Parathyroid adenoma (tissue), 2 donors: ENCODE measurements at regions not wholly inside any gene's neighbourhood (a gene's known extent, or its start where the extent isn't known, plus 50 kb on each side); places are given as distances from the start of the nearest gene placed in this dataset.

Source experiments
- H2AFZ ChIP-seq: fragments of 300-600 bp; sonication (generic); one replicate; pipeline ENCODE4 v1.7.0; 2017; ENCODE audit warnings: antibody characterized with exemption, mild to moderate bottlenecking
- H3K27ac ChIP-seq: fragments of 300-600 bp; sonication (generic); one replicate; pipeline ENCODE4 v1.7.0; 2017
- H3K27me3 ChIP-seq: fragments of 300-600 bp; sonication (generic); one replicate; pipeline ENCODE4 v1.7.0; 2017; ENCODE audit warnings: low read length; ENCODE audit not compliant: control insufficient read depth, insufficient read depth
- H3K36me3 ChIP-seq: fragments of 300-600 bp; sonication (generic); one replicate; pipeline ENCODE4 v1.7.0; 2017; ENCODE audit warnings: low read length; ENCODE audit not compliant: control insufficient read depth, insufficient read depth
- H3K4me1 ChIP-seq: fragments of 300-600 bp; sonication (generic); one replicate; pipeline ENCODE4 v1.7.0; 2017; ENCODE audit warnings: control low read depth
- H3K4me2 ChIP-seq: fragments of 300-600 bp; sonication (generic); one replicate; pipeline ENCODE4 v1.7.0; 2017; ENCODE audit warnings: low read length
- H3K4me3 ChIP-seq: fragments of 300-600 bp; sonication (generic); one replicate; pipeline ENCODE4 v1.7.0; 2017; ENCODE audit warnings: low read depth, low read length
- H3K79me2 ChIP-seq: fragments of 300-600 bp; sonication (generic); one replicate; pipeline ENCODE4 v1.7.0; 2017; ENCODE audit warnings: control low read depth
- H3K9ac ChIP-seq: fragments of 300-600 bp; sonication (generic); one replicate; pipeline ENCODE4 v1.7.0; 2017; ENCODE audit warnings: mild to moderate bottlenecking
- H3K9me3 ChIP-seq: fragments of 300-600 bp; sonication (generic); one replicate; pipeline ENCODE4 v1.7.0; 2017; ENCODE audit warnings: low read length; ENCODE audit not compliant: control insufficient read depth
- CTCF ChIP-seq: fragments of 300-600 bp; sonication (generic); IDR thresholded peaks from one replicate; pipeline ENCODE4 v1.7.0; 2017; ENCODE audit warnings: antibody characterized with exemption, mild to moderate bottlenecking
- donor health status: primary hyperparathyroidism.

- Histone ChIP-seq H3K79me2 (no peaks in the 10 kb centered on the region), H3K36me3 (no peaks in the 10 kb centered on the region), H3K9ac (no peak overlapping the region), H2AFZ (no peak overlapping the region), H3K9me3 (no peaks in the 10 kb centered on the region), H3K4me3 (no peak overlapping the region), H3K4me1 (no peaks in the 10 kb centered on the region), H3K27me3 (no peaks in the 10 kb centered on the region), H3K4me2 (no peak overlapping the region), H3K27ac (no peak overlapping the region)
- no peak for TF ChIP-seq CTCF
Measured at GRCh38 chr5:165928971-165929370, 2362.5 kb upstream of the WWC1 start.

- Histone ChIP-seq H3K79me2 (no peaks in the 10 kb centered on the region), H3K9ac (no peak overlapping the region), H3K27ac (no peak overlapping the region), H3K36me3 (no peaks in the 10 kb centered on the region), H3K4me3 (no peak overlapping the region), H3K4me1 (no peaks in the 10 kb centered on the region), H3K27me3 (no peaks in the 10 kb centered on the region), H3K4me2 (no peak overlapping the region), H3K9me3 (no peaks in the 10 kb centered on the region), H2AFZ (no peak overlapping the region)
- no peak for TF ChIP-seq CTCF
Measured at GRCh38 chr5:165940541-165940940, 2350.9 kb upstream of the WWC1 start.

- Histone ChIP-seq H3K9ac (no peak overlapping the region), H3K9me3 (no peaks in the 10 kb centered on the region), H3K79me2 (no peaks in the 10 kb centered on the region), H3K36me3 (no peaks in the 10 kb centered on the region), H3K4me1 (no peaks in the 10 kb centered on the region), H3K4me2 (no peak overlapping the region), H3K4me3 (no peak overlapping the region), H2AFZ (no peak overlapping the region), H3K27ac (no peak overlapping the region), H3K27me3 (no peaks in the 10 kb centered on the region)
- TF ChIP-seq CTCF, result no peak
Measured at GRCh38 chr5:165956854-165957253, 2334.6 kb upstream of the WWC1 start.

GRCh38 chr5:165981671-165982070 lies 2309.8 kb upstream of the WWC1 start:
- Histone ChIP-seq H3K79me2 (no peaks in the 10 kb centered on the region), H3K36me3 (no peaks in the 10 kb centered on the region), H3K4me3 (no peak overlapping the region), H3K9ac (no peak overlapping the region), H2AFZ (no peak overlapping the region), H3K4me2 (no peak overlapping the region), H3K27ac (no peak overlapping the region), H3K4me1 (no peaks in the 10 kb centered on the region), H3K27me3 (no peaks in the 10 kb centered on the region), H3K9me3 (no peaks in the 10 kb centered on the region)
- TF ChIP-seq CTCF, result no peak

- H3K27ac ChIP-seq, result no peak overlapping the region
- H3K4me3 ChIP-seq, result no peak overlapping the region
Measured at GRCh38 chr5:165996201-165996875, 2295.1 kb upstream of the WWC1 start.

More at GRCh38 chr5:165996201-165996875, 2295.1 kb upstream of the WWC1 start:
- H3K9me3 ChIP-seq, result no peaks in the 10 kb centered on the region
- H3K27me3 ChIP-seq, result no peaks in the 10 kb centered on the region
- no peaks in the 10 kb centered on the region for H3K79me2 ChIP-seq
- no peaks in the 10 kb centered on the region for H3K36me3 ChIP-seq
- no peak for TF ChIP-seq CTCF
- H3K4me2 ChIP-seq, result no peak overlapping the region
- H2AFZ ChIP-seq, result no peak overlapping the region
- H3K4me1 ChIP-seq, result no peaks in the 10 kb centered on the region
- no peak overlapping the region for H3K9ac ChIP-seq
